ENCODE measurements at regions not wholly inside any gene's neighbourhood (a gene's known extent, or its start where the extent isn't known, plus 50 kb on each side); places are given as distances from the start of the nearest gene placed in this dataset.
"Not testable (repeated sequence)": the region's sequence is repeated elsewhere in the genome, so short reads cannot be mapped to it uniquely, and the experiment has no call there.

DNA sequence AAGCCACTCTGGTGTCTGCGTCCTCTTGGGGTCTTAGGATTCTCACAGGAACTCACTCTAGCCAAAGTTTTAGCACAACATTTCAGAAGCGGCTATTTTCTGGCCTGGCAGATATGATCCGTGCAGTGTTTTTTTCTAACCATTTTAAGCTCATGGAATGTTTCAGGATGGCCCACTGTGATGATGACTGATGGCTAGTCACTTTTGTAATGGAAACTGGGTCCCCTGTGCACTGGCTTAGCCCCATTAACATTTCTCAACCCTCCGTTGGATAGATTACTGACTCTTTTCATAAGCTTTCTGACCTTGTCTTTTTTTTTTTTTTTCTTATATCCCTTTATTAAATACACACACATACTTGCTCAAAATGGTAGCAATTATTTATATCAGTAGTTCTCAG, 364.9 kb upstream of the FOXG1 start:
- not testable (repeated sequence) for ATAC-seq (ENCODE audit: low read depth in 2 of 2); H3K4me1 Mint-ChIP-seq; H3K27me3 ChIP-seq (ENCODE audit: control insufficient read depth, insufficient read depth, low read length); H3K27me3 Mint-ChIP-seq; H3K4me3 ChIP-seq (ENCODE audit: low read depth, low read length); DNase-seq; H3K27ac ChIP-seq (ENCODE audit: insufficient read depth, low read length, poor library complexity, severe bottlenecking); H3K27ac Mint-ChIP-seq; H3K36me3 Mint-ChIP-seq; H3K36me3 ChIP-seq (ENCODE audit: control insufficient read depth, insufficient read depth, low read length); H3K4me1 ChIP-seq (ENCODE audit: control insufficient read depth, insufficient read depth, low read length, poor library complexity, severe bottlenecking)
- Mint-ChIP-seq H3K9me3 (peaks cover 0 to 18% (median 4%) of the 10 kb centered on the region in 7 donors), H3K4me3 (peak overlapping the region in 1 of 4 donors; percentile 76)
- peaks cover 9 to 20% of the 10 kb centered on the region in 2 experiments for H3K9me3 ChIP-seq (ENCODE audit: control insufficient read depth in 2 of 2, low read length in 2 of 2)

DNA sequence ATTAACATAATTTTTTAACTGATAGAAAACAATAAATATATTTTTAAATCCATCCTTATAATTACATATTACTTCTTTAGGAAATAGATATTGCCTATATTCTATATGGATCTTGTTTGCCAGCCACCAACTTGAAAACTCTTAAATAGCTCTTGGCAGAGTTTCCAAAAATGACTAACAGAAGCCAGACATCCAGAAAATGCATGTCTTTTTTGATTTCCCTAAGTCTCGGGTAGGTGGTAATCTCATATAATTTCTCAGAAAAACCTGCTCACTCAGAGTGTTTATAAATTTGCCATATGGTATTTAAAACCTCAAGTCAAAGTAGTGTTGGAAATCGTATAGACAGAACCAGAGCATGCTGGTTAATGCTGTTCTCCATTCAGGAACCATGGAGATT, 360.4 kb upstream of the FOXG1 start:
- Mint-ChIP-seq H3K4me1 (no peaks in the 10 kb centered on the region), H3K9me3 (peaks cover 0 to 24% (median 10%) of the 10 kb centered on the region in 7 donors), H3K4me3 (no peak overlapping the region), H3K27me3 (no peaks in the 10 kb centered on the region), H3K27ac (no peak overlapping the region), H3K36me3 (no peaks in the 10 kb centered on the region)
- Histone ChIP-seq H3K9me3 (ENCODE audit: control insufficient read depth in 2 of 2, low read length in 2 of 2) (peaks cover 13 to 15% of the 10 kb centered on the region in 2 experiments), H3K27ac (ENCODE audit: insufficient read depth, low read length, poor library complexity, severe bottlenecking) (no peak overlapping the region), H3K4me1 (ENCODE audit: control insufficient read depth, insufficient read depth, low read length, poor library complexity, severe bottlenecking) (no peaks in the 10 kb centered on the region), H3K36me3 (ENCODE audit: control insufficient read depth, insufficient read depth, low read length) (no peaks in the 10 kb centered on the region), H3K4me3 (ENCODE audit: low read depth, low read length) (no peak overlapping the region), H3K27me3 (ENCODE audit: control insufficient read depth, insufficient read depth, low read length) (no peaks in the 10 kb centered on the region)
- no peak for ATAC-seq (ENCODE audit: low read depth in 2 of 2)
- DNase-seq: no peak

DNA sequence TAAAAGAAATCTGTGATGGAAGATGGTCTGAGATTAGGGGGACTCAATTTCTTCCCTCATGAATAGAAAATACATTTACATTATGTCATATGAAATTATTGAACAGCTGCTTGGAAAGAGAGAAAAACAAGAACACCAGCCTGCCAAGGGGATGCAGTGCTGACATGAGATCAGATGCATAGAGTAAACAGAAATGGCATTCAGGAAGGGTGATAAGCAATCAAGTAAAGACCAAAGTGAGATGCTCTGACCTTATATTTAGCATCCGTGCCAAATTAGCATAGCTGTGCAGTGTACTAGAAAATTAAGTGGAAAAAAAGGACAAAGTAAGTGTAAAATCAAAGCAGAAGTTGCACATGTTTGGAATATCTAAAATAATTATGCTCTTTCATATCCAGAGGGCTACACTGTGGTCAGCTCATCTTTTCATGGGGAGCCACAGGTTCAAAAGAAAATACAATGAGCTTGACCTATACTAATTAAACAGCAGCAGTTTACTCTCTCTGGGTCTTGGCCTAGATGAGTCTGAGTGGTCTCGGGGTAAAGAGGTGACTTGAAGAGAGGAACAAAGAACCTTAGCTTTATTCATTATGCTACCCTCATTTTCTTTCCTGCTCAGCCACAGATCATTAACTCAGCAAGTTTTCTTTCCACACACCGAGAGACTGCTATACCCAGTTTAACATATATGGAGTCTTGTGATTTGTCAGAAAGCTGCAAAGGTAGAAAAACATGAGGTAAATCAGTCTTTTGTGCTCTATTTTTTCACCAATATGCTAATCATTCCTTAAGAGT, 359.4 kb upstream of the FOXG1 start:
- Histone ChIP-seq H3K27me3 (ENCODE audit: control insufficient read depth, insufficient read depth, low read length) (no peaks in the 10 kb centered on the region), H3K4me1 (ENCODE audit: control insufficient read depth, insufficient read depth, low read length, poor library complexity, severe bottlenecking) (no peaks in the 10 kb centered on the region), H3K9me3 (ENCODE audit: control insufficient read depth in 2 of 2, low read length in 2 of 2) (peaks cover 13 to 15% of the 10 kb centered on the region in 2 experiments), H3K36me3 (ENCODE audit: control insufficient read depth, insufficient read depth, low read length) (no peaks in the 10 kb centered on the region), H3K4me3 (ENCODE audit: low read depth, low read length) (no peak overlapping the region), H3K27ac (ENCODE audit: insufficient read depth, low read length, poor library complexity, severe bottlenecking) (no peak overlapping the region)
- no peaks in the 10 kb centered on the region for H3K4me1 Mint-ChIP-seq
- no peak overlapping the region for H3K4me3 Mint-ChIP-seq
- H3K36me3 Mint-ChIP-seq: no peaks in the 10 kb centered on the region
- DNase-seq (no peak), ATAC-seq (ENCODE audit: low read depth in 2 of 2) (no peak)
- H3K27me3 Mint-ChIP-seq: no peaks in the 10 kb centered on the region
- no peak overlapping the region for H3K27ac Mint-ChIP-seq
- peaks cover 0 to 24% (median 10%) of the 10 kb centered on the region in 7 donors for H3K9me3 Mint-ChIP-seq

DNA sequence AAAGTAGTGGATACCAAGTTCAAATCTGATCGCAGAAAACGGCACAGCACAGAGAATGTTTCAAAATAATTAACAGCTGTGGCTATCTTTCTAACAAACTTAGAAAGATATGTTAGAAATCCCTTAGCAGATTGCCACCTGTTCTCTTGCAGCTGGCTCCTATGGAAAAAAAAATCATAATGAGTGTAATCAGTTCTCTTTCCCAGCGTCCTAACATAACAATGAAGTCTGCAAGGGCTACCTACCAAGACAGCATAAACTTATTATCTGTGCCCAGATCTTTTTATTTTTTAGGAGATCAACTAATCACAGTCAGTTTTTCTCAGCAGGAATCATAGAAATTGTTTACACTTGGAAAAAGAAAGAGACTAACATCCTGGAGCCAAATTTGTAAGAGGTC, 358.6 kb upstream of the FOXG1 start:
- no peaks in the 10 kb centered on the region for H3K27me3 ChIP-seq (ENCODE audit: control insufficient read depth, insufficient read depth, low read length)
- Mint-ChIP-seq H3K27ac (no peak overlapping the region), H3K4me1 (no peaks in the 10 kb centered on the region), H3K9me3 (peaks cover 0 to 25% (median 10%) of the 10 kb centered on the region in 7 donors), H3K4me3 (no peak overlapping the region), H3K36me3 (no peaks in the 10 kb centered on the region), H3K27me3 (no peaks in the 10 kb centered on the region)
- H3K36me3 ChIP-seq (ENCODE audit: control insufficient read depth, insufficient read depth, low read length): no peaks in the 10 kb centered on the region
- ATAC-seq (ENCODE audit: low read depth in 2 of 2): no peak
- H3K27ac ChIP-seq (ENCODE audit: insufficient read depth, low read length, poor library complexity, severe bottlenecking): no peak overlapping the region
- peaks cover 13 to 15% of the 10 kb centered on the region in 2 experiments for H3K9me3 ChIP-seq (ENCODE audit: control insufficient read depth in 2 of 2, low read length in 2 of 2)
- DNase-seq: no peak
- H3K4me3 ChIP-seq (ENCODE audit: low read depth, low read length): no peak overlapping the region
- H3K4me1 ChIP-seq (ENCODE audit: control insufficient read depth, insufficient read depth, low read length, poor library complexity, severe bottlenecking): no peaks in the 10 kb centered on the region

DNA sequence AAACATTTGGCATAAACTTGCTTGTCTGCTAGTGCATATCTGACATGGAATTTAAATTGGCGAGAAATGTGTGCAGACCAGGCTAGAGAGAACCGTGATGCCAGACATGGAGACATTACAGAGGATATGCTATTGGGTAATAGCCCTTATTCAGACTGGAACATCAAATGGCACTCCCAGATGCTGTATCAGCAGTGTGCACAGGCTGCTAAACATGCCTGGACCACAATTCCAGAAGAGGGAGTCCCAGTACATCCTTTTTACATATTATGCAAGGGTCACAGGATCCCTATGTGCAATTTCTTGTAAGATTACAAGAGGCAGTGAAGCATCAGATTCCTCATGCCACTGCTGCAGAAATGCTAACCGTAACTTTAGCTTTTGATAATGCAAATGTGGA, 354.5 kb upstream of the FOXG1 start:
- Histone ChIP-seq H3K9me3 (ENCODE audit: control insufficient read depth in 2 of 2, low read length in 2 of 2) (peaks cover 0 to 8% of the 10 kb centered on the region in 2 experiments), H3K4me1 (ENCODE audit: control insufficient read depth, insufficient read depth, low read length, poor library complexity, severe bottlenecking) (no peaks in the 10 kb centered on the region), H3K36me3 (ENCODE audit: control insufficient read depth, insufficient read depth, low read length) (no peaks in the 10 kb centered on the region), H3K4me3 (ENCODE audit: low read depth, low read length) (no peak overlapping the region), H3K27me3 (ENCODE audit: control insufficient read depth, insufficient read depth, low read length) (no peaks in the 10 kb centered on the region), H3K27ac (ENCODE audit: insufficient read depth, low read length, poor library complexity, severe bottlenecking) (no peak overlapping the region)
- no peaks in the 10 kb centered on the region for H3K4me1 Mint-ChIP-seq
- H3K27me3 Mint-ChIP-seq: no peaks in the 10 kb centered on the region
- no peak overlapping the region for H3K27ac Mint-ChIP-seq
- no peaks in the 10 kb centered on the region for H3K36me3 Mint-ChIP-seq
- DNase-seq: no peak
- H3K9me3 Mint-ChIP-seq: peaks cover 0 to 30% (median 9%) of the 10 kb centered on the region in 7 donors
- ATAC-seq (ENCODE audit: low read depth in 2 of 2): no peak
- no peak overlapping the region for H3K4me3 Mint-ChIP-seq

DNA sequence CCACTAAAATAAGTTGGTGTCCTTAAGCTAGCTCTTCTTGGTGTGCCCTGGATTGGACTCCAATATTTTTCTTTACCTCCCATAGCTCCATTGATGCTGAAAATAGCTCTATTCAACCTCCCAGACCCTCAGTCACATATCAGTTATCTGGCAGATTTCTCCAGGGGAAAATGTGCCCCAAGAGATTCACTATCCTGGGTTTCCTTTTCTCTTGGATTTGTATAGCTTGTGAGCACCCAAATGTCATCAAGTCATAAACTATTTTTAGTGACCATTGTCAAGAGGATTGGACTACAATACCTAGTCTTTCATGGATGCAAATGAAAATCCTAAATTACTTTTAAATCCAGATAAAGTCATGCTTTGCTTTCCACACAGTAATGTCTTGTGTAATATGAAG, 339.6 kb upstream of the FOXG1 start:
- Mint-ChIP-seq H3K4me1 (no peaks in the 10 kb centered on the region), H3K4me3 (no peak overlapping the region), H3K9me3 (peaks cover 2 to 39% (median 5%) of the 10 kb centered on the region in 7 donors), H3K27me3 (no peaks in the 10 kb centered on the region), H3K36me3 (no peaks in the 10 kb centered on the region), H3K27ac (no peak overlapping the region)
- Histone ChIP-seq H3K4me1 (ENCODE audit: control insufficient read depth, insufficient read depth, low read length, poor library complexity, severe bottlenecking) (no peaks in the 10 kb centered on the region), H3K36me3 (ENCODE audit: control insufficient read depth, insufficient read depth, low read length) (no peaks in the 10 kb centered on the region), H3K9me3 (ENCODE audit: control insufficient read depth in 2 of 2, low read length in 2 of 2) (peaks cover 0 to 13% of the 10 kb centered on the region in 2 experiments), H3K4me3 (ENCODE audit: low read depth, low read length) (no peak overlapping the region), H3K27me3 (ENCODE audit: control insufficient read depth, insufficient read depth, low read length) (no peaks in the 10 kb centered on the region), H3K27ac (ENCODE audit: insufficient read depth, low read length, poor library complexity, severe bottlenecking) (no peak overlapping the region)
- DNase-seq (no peak), ATAC-seq (ENCODE audit: low read depth in 2 of 2) (no peak)

DNA sequence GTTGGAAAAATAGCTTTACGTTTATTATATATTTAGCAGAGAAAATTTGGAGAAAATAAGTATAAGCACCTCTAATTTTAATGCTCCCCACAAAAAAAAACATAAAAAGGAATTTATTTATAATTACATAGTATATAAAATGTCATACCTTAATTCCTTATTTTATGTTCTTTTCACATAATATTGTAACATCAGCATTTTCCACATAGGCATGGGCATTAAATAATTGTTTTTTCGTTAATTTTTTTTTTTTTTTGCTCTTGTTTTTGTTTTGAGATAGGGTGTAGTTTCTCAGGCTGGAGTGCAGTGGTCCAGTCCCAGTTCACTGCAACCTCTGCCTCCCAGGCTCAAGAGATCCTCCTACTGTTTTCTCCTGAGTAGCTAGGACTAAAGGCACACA, 329.8 kb upstream of the FOXG1 start:
- H3K27ac ChIP-seq (ENCODE audit: insufficient read depth, low read length, poor library complexity, severe bottlenecking): no peak overlapping the region
- no peaks in the 10 kb centered on the region for H3K36me3 Mint-ChIP-seq
- ATAC-seq (ENCODE audit: low read depth in 2 of 2) (no peak), DNase-seq (no peak)
- no peaks in the 10 kb centered on the region for H3K27me3 ChIP-seq (ENCODE audit: control insufficient read depth, insufficient read depth, low read length)
- no peak overlapping the region for H3K4me3 Mint-ChIP-seq
- H3K9me3 ChIP-seq (ENCODE audit: control insufficient read depth in 2 of 2, low read length in 2 of 2): no peaks in the 10 kb centered on the region
- H3K9me3 Mint-ChIP-seq: peaks cover 0 to 17% (median 9%) of the 10 kb centered on the region in 7 donors
- no peak overlapping the region for H3K27ac Mint-ChIP-seq
- no peaks in the 10 kb centered on the region for H3K4me1 ChIP-seq (ENCODE audit: control insufficient read depth, insufficient read depth, low read length, poor library complexity, severe bottlenecking)
- H3K4me1 Mint-ChIP-seq: no peaks in the 10 kb centered on the region
- no peaks in the 10 kb centered on the region for H3K36me3 ChIP-seq (ENCODE audit: control insufficient read depth, insufficient read depth, low read length)
- H3K27me3 Mint-ChIP-seq: no peaks in the 10 kb centered on the region
- no peak overlapping the region for H3K4me3 ChIP-seq (ENCODE audit: low read depth, low read length)

DNA sequence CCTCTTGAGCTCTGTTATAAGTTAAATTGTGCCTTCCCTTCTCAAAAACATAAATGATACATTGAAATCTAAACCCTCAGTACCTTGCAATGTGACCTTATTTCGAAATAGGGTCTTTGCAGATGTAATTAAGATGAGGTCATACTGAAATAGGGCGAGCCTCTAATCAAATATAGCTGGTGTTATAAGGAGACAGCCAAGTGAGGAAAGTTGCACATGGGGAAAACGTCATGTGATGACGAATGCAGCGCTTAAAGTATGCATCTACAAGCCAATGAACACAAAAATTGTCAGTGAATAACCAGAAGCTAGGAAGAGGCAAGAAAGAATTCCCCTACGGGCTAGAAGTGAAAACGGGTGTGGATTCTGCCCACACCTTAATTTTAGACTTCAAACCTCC, 305.2 kb upstream of the FOXG1 start:
- H3K4me3 ChIP-seq (ENCODE audit: low read depth, low read length): no peak overlapping the region
- Mint-ChIP-seq H3K4me1 (no peaks in the 10 kb centered on the region), H3K27ac (no peak overlapping the region), H3K4me3 (no peak overlapping the region), H3K36me3 (no peaks in the 10 kb centered on the region), H3K9me3 (peaks cover 2 to 19% (median 11%) of the 10 kb centered on the region in 7 donors), H3K27me3 (no peaks in the 10 kb centered on the region)
- DNase-seq: no peak
- peaks cover 0 to 6% of the 10 kb centered on the region in 2 experiments for H3K9me3 ChIP-seq (ENCODE audit: control insufficient read depth in 2 of 2, low read length in 2 of 2)
- H3K27ac ChIP-seq (ENCODE audit: insufficient read depth, low read length, poor library complexity, severe bottlenecking): no peak overlapping the region
- ATAC-seq (ENCODE audit: low read depth in 2 of 2): no peak
- H3K36me3 ChIP-seq (ENCODE audit: control insufficient read depth, insufficient read depth, low read length): no peaks in the 10 kb centered on the region
- H3K4me1 ChIP-seq (ENCODE audit: control insufficient read depth, insufficient read depth, low read length, poor library complexity, severe bottlenecking): no peaks in the 10 kb centered on the region
- H3K27me3 ChIP-seq (ENCODE audit: control insufficient read depth, insufficient read depth, low read length): no peaks in the 10 kb centered on the region

Measured in CD4-positive, CD25-positive, alpha-beta regulatory T cell (primary cell).